NT2/D1 (cell line): ENCODE measurements at regions not wholly inside any gene's neighbourhood (a gene's known extent, or its start where the extent isn't known, plus 50 kb on each side); places are given as distances from the start of the nearest gene placed in this dataset.
"Not testable (repeated sequence)": the region's sequence is repeated elsewhere in the genome, so short reads cannot be mapped to it uniquely, and the experiment has no call there.

Experiments
- DNase-seq: peaks from one replicate; pipeline ENCODE4 v3.0.0-alpha.2; 2011; ENCODE audit warnings: low read depth, low spot score
- H3K27me3 ChIP-seq: 2 replicates; pipeline ENCODE4 v1.6.0; 2011; ENCODE audit warnings: mild to moderate bottlenecking; ENCODE audit not compliant: insufficient read length, insufficient read depth
- H3K36me3 ChIP-seq: 2 replicates; pipeline ENCODE4 v1.6.1; 2011; ENCODE audit warnings: mild to moderate bottlenecking, low read length, mixed read lengths; ENCODE audit not compliant: insufficient read depth, insufficient read length
- H3K4me1 ChIP-seq: 2 replicates; pipeline ENCODE4 v1.5.1; 2011; ENCODE audit not compliant: insufficient read depth, insufficient read length
- H3K4me3 ChIP-seq: 2 replicates; pipeline ENCODE4 v1.5.1; 2011; ENCODE audit warnings: low read depth; ENCODE audit not compliant: insufficient read length
- H3K9ac ChIP-seq: 2 replicates; pipeline ENCODE4 v1.6.0; 2011; ENCODE audit warnings: low read depth; ENCODE audit not compliant: insufficient read length
- H3K9me3 ChIP-seq: 2 replicates; pipeline ENCODE4 v1.5.1; 2011; ENCODE audit warnings: mild to moderate bottlenecking, low read length; ENCODE audit not compliant: insufficient read depth
- SUZ12 ChIP-seq: IDR thresholded peaks from 2 replicates; pipeline ENCODE4 v1.6.1; 2011; ENCODE audit not compliant: insufficient read length, insufficient read depth; ENCODE audit errors: extremely low read depth
- YY1 ChIP-seq: IDR thresholded peaks from 2 replicates; pipeline ENCODE4 v1.6.1; 2011; ENCODE audit not compliant: insufficient read length, insufficient read depth
- ZNF274 ChIP-seq: IDR thresholded peaks from 2 replicates; pipeline ENCODE4 v1.6.1; 2011; ENCODE audit warnings: mild to moderate bottlenecking, low read depth, low read length

DNA sequence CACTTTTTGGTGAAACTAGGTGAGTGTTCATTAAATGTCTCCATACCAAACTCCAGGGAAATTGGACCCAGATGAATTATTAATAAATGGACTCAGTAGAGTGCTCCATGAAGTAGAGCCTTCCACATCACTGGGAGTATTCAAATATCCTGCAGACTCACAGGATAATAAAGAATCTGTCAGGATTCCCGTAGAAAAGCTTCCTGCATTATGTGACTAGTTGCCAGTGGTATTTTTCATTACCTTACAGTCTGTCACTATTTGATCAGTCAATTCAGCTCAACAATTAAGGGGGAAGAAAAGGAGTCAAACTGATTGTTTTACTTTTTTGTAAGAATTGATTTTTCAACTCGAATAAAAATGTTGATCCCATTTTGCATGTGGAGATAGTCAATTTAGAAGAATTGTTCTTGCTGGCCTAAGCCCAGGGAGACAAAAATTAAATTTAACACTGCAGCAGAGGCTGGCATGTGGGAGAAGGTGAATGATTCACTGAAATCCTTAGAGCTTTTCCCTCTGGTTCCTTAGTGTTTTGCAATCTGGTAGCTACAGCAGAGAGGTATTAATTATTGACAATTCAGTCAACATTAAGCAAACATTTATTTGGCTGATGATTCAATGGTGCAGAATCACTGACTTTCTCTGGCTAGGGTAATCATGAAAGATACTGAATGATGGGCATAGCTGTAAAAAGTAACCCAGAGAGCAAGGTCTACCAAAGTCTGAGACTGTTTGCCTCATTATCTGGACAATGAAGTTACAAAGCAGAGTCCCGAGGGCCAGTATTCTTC, 442.4 kb downstream of the CD83 start:
- Histone ChIP-seq H3K27me3 (no peaks in the 10 kb centered on the region), H3K9ac (no peak overlapping the region), H3K9me3 (no peaks in the 10 kb centered on the region), H3K4me1 (no peaks in the 10 kb centered on the region), H3K4me3 (no peak overlapping the region), H3K36me3 (no peaks in the 10 kb centered on the region)
- TF ChIP-seq YY1: no peak
- TF ChIP-seq ZNF274: no peak
- TF ChIP-seq SUZ12: no peak
- DNase-seq: no peak

DNA sequence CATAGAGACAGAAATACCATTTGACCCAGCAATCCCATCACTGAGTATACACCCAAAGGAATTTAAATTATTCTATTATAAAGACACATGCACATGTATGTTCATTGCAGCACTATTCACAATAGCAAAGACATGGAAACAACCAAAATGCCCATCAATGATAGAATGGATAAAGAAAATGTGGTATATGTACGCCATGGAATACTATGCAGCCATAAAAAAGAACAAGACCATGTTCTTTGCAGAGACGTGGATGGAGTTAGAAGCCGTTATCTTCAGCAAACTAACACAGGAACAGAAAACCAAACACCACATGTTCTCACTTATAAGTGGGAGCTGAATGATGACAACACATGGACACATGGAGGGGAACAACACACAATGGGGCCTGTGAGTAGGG, 444.0 kb downstream of the CD83 start:
- not testable (repeated sequence) for H3K27me3 ChIP-seq, H3K4me3 ChIP-seq, H3K4me1 ChIP-seq, H3K9me3 ChIP-seq, H3K36me3 ChIP-seq, DNase-seq, H3K9ac ChIP-seq

DNA sequence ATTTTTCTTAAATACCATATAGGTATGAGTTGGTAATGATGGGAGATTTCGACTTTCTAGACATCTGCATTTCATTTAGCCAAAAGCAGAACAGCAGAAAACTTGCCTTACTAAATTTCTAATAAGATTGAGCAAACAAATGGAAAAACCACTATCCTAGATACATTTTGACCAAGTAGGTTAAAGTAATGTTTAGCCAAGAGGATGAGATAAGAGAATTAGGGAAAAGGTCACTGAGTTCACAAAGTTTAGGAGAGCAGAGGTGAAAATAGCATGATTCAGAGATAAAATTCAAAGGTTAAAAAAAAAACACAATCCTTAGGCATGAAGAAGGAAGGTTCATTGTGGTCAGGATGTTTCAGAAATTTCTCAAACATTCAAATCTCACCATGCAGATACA, 450.3 kb downstream of the CD83 start:
- Histone ChIP-seq H3K9me3 (no peaks in the 10 kb centered on the region), H3K4me1 (no peaks in the 10 kb centered on the region), H3K9ac (no peak overlapping the region), H3K36me3 (no peaks in the 10 kb centered on the region), H3K27me3 (no peaks in the 10 kb centered on the region), H3K4me3 (no peak overlapping the region)
- DNase-seq: no peak
- no peak for TF ChIP-seq YY1
- no peak for TF ChIP-seq SUZ12
- no peak for TF ChIP-seq ZNF274

GRCh38 chr6:14569394-14569793, 451.8 kb downstream of the CD83 start:
- Histone ChIP-seq H3K36me3 (no peaks in the 10 kb centered on the region), H3K4me1 (no peaks in the 10 kb centered on the region), H3K4me3 (no peak overlapping the region), H3K27me3 (no peaks in the 10 kb centered on the region), H3K9ac (no peak overlapping the region), H3K9me3 (no peaks in the 10 kb centered on the region)
- no peak for DNase-seq
- TF ChIP-seq YY1: no peak
- no peak for TF ChIP-seq ZNF274
- TF ChIP-seq SUZ12: no peak

DNA sequence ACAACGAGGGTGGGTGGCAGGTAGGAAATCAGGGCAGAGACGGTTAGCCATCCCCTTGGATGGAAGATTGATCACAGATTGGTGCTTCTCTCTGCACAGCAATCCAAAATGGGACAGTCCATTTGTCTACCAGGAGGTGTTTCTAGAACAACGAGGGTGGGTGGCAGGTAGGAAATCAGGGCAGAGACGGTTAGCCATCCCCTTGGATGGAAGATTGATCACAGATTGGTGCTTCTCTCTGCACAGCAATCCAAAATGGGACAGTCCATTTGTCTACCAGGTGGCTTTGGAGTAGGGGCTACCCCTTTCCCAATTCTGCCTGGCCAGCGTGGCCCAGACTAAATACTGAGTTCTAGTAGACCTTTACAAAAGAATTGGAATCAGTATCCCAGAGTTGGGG, 452.3 kb downstream of the CD83 start:
- not testable (repeated sequence) for H3K9me3 ChIP-seq, H3K9ac ChIP-seq, H3K4me1 ChIP-seq, DNase-seq, H3K27me3 ChIP-seq, H3K4me3 ChIP-seq, H3K36me3 ChIP-seq

DNA sequence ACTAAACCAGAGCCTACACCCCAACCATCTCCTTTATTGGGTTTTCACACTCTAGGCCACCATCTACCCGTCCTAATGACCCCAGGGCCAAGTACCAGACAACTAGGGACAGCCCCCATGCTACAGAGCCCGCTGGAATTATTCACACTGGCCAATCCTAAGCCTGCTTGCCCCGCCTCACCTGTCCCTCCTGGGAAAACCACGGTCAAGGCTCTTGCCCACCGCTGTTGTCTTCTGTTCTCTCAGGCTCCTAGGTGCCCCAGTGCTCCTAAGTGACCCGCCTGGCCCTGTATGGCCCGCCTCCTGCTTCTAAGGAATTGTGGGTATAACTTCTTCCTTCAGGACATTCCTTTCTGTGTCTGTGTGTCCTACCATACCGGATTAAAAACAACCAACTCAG, 453.4 kb downstream of the CD83 start:
- no peaks in the 10 kb centered on the region for H3K27me3 ChIP-seq
- H3K9me3 ChIP-seq: no peaks in the 10 kb centered on the region
- no peak for DNase-seq
- TF ChIP-seq ZNF274 (no peak), SUZ12 (no peak), YY1 (no peak)
- no peaks in the 10 kb centered on the region for H3K4me1 ChIP-seq
- no peak overlapping the region for H3K4me3 ChIP-seq
- H3K9ac ChIP-seq: no peak overlapping the region
- no peaks in the 10 kb centered on the region for H3K36me3 ChIP-seq

- no peak overlapping the region for H3K9ac ChIP-seq
- no peaks in the 10 kb centered on the region for H3K4me1 ChIP-seq
- TF ChIP-seq SUZ12 (no peak), YY1 (no peak), ZNF274 (no peak)
- no peaks in the 10 kb centered on the region for H3K36me3 ChIP-seq
- H3K9me3 ChIP-seq: no peaks in the 10 kb centered on the region
- DNase-seq: no peak
- H3K4me3 ChIP-seq: no peak overlapping the region
- no peaks in the 10 kb centered on the region for H3K27me3 ChIP-seq
These were observed 454.2 kb downstream of the CD83 start for GRCh38 chr6:14571746-14572145.

- no peak overlapping the region for H3K9ac ChIP-seq
- TF ChIP-seq YY1 (no peak), SUZ12 (no peak), ZNF274 (no peak)
- H3K36me3 ChIP-seq: no peaks in the 10 kb centered on the region
- H3K27me3 ChIP-seq: no peaks in the 10 kb centered on the region
- no peak for DNase-seq
- no peaks in the 10 kb centered on the region for H3K4me1 ChIP-seq
- H3K4me3 ChIP-seq: no peak overlapping the region
- no peaks in the 10 kb centered on the region for H3K9me3 ChIP-seq
These were observed 455.7 kb downstream of the CD83 start for GRCh38 chr6:14573267-14573666.
